ENCODE measurements at regions not wholly inside any gene's neighbourhood (a gene's known extent, or its start where the extent isn't known, plus 50 kb on each side); places are given as distances from the start of the nearest gene placed in this dataset.

GRCh38 chr10:3857318-3857717 lies 72.3 kb upstream of the KLF6 start:
- no peak for DNase-seq
- intact Hi-C loops (cut with micrococcal nuclease) = no loop called here
- no peak for TF ChIP-seq CTCF (IDR thresholded peaks at IDR 0.05; ENCODE audit: borderline replicate concordance)

GRCh38 chr10:3856593-3856992 lies 71.6 kb upstream of the KLF6 start:
- no peak for TF ChIP-seq CTCF (IDR thresholded peaks at IDR 0.05; ENCODE audit: borderline replicate concordance)
- H3K27me3 ChIP-seq (ENCODE audit: low read depth) = no peaks in the 10 kb centered on the region
- intact Hi-C loops (cut with micrococcal nuclease) = no loop called here
- no peaks in the 10 kb centered on the region for H3K9me3 ChIP-seq (replicated peaks)
- peaks cover 32% of the 10 kb centered on the region for H3K4me1 ChIP-seq
- H3K4me3 ChIP-seq = no peak overlapping the region
- no peak overlapping the region for H3K27ac ChIP-seq (replicated peaks)
- DNase-seq = no peak
- no peaks in the 10 kb centered on the region for H3K36me3 ChIP-seq

More at GRCh38 chr10:3857318-3857717, 72.3 kb upstream of the KLF6 start:
- Histone ChIP-seq H3K4me1 (peaks cover 25% of the 10 kb centered on the region), H3K36me3 (no peaks in the 10 kb centered on the region), H3K9me3 (replicated peaks) (no peaks in the 10 kb centered on the region), H3K27me3 (ENCODE audit: low read depth) (no peaks in the 10 kb centered on the region), H3K27ac (replicated peaks) (no peak overlapping the region), H3K4me3 (no peak overlapping the region)

GRCh38 chr10:3853547-3854303 lies 68.7 kb upstream of the KLF6 start:
- no peak overlapping the region for H3K4me3 ChIP-seq
- DNase-seq = no peak
- intact Hi-C loops (cut with micrococcal nuclease) = no loop called here

GRCh38 chr10:3853016-3853415 lies 68.0 kb upstream of the KLF6 start:
- no peak for TF ChIP-seq CTCF (IDR thresholded peaks at IDR 0.05; ENCODE audit: borderline replicate concordance)
- peaks cover 28% of the 10 kb centered on the region for H3K4me1 ChIP-seq
- H3K9me3 ChIP-seq (replicated peaks) = no peaks in the 10 kb centered on the region
- intact Hi-C loops (cut with micrococcal nuclease) = no loop called here
- no peak overlapping the region for H3K4me3 ChIP-seq
- H3K27me3 ChIP-seq (ENCODE audit: low read depth) = no peaks in the 10 kb centered on the region
- peak overlapping the region; percentile 55 for H3K27ac ChIP-seq (replicated peaks)
- no peaks in the 10 kb centered on the region for H3K36me3 ChIP-seq
- no peak for DNase-seq

More at GRCh38 chr10:3853547-3854303, 68.7 kb upstream of the KLF6 start:
- H3K4me1 ChIP-seq = peaks cover 28% of the 10 kb centered on the region
- no peaks in the 10 kb centered on the region for H3K36me3 ChIP-seq
- no peaks in the 10 kb centered on the region for H3K27me3 ChIP-seq (ENCODE audit: low read depth)
- H3K9me3 ChIP-seq (replicated peaks) = no peaks in the 10 kb centered on the region
- peak overlapping the region; percentile 55 for H3K27ac ChIP-seq (replicated peaks)
- TF ChIP-seq CTCF (IDR thresholded peaks at IDR 0.05; ENCODE audit: borderline replicate concordance) = no peak

- peak overlapping the region; percentile 55 for H3K27ac ChIP-seq (replicated peaks)
These were observed 67.3 kb upstream of the KLF6 start for GRCh38 chr10:3852147-3852904.

More at GRCh38 chr10:3852147-3852904, 67.3 kb upstream of the KLF6 start:
- Histone ChIP-seq H3K9me3 (replicated peaks) (no peaks in the 10 kb centered on the region), H3K36me3 (no peaks in the 10 kb centered on the region), H3K27me3 (ENCODE audit: low read depth) (no peaks in the 10 kb centered on the region), H3K4me3 (no peak overlapping the region), H3K4me1 (peaks cover 28% of the 10 kb centered on the region)
- peak; percentile 34 for DNase-seq
- TF ChIP-seq CTCF (IDR thresholded peaks at IDR 0.05; ENCODE audit: borderline replicate concordance) = no peak
- intact Hi-C loops (cut with micrococcal nuclease) = no loop called here

All from left ventricle myocardium inferior (tissue), 1 donor.